ENCODE measurements at regions not wholly inside any gene's neighbourhood (a gene's known extent, or its start where the extent isn't known, plus 50 kb on each side); places are given as distances from the start of the nearest gene placed in this dataset.
"Not testable (repeated sequence)": the region's sequence is repeated elsewhere in the genome, so short reads cannot be mapped to it uniquely, and the experiment has no call there.

DNA sequence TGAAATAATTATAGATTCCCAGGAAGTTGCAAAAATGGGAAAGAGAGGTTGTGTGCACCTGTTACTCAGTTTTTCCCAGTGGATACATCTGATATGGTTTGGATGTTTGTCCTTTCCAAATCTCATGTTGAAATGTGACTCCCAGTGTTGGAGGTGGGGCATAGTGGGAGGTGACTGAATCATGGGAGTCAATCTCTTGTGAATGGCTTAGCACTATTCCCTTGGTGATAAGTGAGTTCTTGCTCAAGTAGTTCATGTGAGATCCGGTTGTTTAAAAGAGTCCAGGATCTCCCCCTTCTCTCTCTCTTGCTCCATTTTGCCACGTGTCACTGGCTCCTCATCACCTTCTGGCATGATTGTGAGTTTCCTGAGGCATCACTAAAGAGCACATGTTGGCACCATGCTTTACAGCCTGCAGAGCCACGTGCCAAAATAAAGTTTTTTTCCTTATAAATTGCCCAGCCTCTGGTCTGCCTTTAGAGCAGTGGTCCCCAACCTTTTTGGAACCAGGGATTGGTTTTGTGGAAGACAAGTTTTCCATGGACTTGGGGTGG, 149.2 kb downstream of the RAMP3 start:
- TF ChIP-seq, protein P1, sequence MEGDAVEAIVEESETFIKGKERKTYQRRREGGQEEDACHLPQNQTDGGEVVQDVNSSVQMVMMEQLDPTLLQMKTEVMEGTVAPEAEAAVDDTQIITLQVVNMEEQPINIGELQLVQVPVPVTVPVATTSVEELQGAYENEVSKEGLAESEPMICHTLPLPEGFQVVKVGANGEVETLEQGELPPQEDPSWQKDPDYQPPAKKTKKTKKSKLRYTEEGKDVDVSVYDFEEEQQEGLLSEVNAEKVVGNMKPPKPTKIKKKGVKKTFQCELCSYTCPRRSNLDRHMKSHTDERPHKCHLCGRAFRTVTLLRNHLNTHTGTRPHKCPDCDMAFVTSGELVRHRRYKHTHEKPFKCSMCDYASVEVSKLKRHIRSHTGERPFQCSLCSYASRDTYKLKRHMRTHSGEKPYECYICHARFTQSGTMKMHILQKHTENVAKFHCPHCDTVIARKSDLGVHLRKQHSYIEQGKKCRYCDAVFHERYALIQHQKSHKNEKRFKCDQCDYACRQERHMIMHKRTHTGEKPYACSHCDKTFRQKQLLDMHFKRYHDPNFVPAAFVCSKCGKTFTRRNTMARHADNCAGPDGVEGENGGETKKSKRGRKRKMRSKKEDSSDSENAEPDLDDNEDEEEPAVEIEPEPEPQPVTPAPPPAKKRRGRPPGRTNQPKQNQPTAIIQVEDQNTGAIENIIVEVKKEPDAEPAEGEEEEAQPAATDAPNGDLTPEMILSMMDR (IDR thresholded peaks at IDR 0.05): no peak
- Histone ChIP-seq H3K27me3 (no peaks in the 10 kb centered on the region), H3K4me3 (no peak overlapping the region), H3K9me3 (peaks cover 3 to 25% of the 10 kb centered on the region in 2 donors), H3K36me3 (no peaks in the 10 kb centered on the region), H3K27ac (no peak overlapping the region), H3K4me1 (no peaks in the 10 kb centered on the region)
- no peak for DNase-seq (ENCODE audit: low spot score)

DNA sequence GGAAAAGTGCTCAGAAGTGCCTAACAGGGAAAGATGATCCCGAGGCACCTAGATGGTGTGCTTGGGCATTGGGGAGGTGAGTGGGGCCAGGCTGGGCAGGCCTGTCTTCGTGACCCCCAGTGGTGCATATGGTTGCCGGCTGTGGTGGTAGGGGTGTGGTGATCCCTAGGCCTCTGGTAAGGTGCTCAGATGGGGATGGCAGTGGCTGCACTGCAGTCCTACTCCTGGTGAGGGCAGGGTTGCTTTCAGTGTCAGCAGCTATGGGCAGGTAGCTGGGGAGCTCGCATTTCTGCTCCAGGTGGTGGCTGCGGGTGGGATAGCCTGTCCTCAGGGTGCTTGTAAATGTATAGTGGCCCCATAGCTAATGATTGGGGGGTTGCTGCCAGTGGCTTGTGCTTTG, 154.0 kb downstream of the RAMP3 start:
- Histone ChIP-seq H3K27me3 (no peaks in the 10 kb centered on the region), H3K27ac (no peak overlapping the region), H3K4me1 (no peaks in the 10 kb centered on the region), H3K9me3 (peaks cover 3 to 40% of the 10 kb centered on the region in 2 donors), H3K36me3 (no peaks in the 10 kb centered on the region), H3K4me3 (no peak overlapping the region)
- no peak for DNase-seq (ENCODE audit: low spot score)
- TF ChIP-seq, protein P1 (IDR thresholded peaks at IDR 0.05): no peak

DNA sequence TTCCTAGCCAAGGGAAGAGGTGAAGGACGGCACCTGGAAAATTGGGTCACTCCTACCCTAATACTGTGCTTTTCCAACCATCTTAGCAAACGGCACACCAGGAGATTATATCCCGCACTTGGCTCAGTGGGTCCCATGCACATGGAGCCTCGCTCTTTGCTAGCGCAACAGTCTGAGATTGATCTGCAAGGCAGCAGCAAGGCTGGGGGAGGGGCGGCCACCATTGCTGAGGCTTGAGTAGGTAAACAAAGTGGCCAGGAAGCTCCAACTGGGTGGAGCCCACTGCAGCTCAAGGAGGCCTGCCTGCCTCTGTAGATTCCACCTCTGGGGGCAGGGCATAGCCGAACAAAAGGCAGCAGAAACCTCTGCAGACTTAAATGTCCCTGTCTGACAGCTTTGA, 157.9 kb downstream of the RAMP3 start:
- not testable (repeated sequence) for H3K4me1 ChIP-seq; DNase-seq (ENCODE audit: low spot score); H3K27ac ChIP-seq; H3K4me3 ChIP-seq; H3K27me3 ChIP-seq; H3K36me3 ChIP-seq
- H3K9me3 ChIP-seq: peaks cover 3 to 24% of the 10 kb centered on the region in 2 donors

DNA sequence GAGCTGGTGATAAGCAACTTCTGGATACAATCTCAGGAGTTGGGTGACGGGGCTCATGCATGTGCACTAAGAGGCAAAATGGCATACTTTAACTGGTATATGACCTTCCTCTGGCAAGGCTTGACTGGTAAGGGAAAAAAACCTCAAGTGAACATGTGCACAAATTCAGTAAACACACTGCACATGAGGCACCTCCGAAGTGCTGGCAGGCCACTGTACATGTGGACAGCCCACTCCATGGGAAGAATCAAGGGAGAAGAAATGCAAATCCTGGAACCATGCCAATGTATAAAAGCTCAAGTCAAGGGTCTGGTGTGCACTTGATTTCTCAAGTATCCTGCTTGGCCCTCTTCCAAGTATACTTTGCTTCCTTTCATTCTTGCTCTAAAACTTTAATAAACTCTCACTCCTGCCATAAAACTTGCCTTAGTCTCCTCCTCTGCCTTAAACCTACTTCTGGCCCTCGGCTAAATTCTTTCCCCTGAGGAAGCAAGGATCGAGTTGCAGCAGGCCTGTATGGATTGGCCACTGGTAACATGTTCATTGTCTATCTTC, 167.2 kb downstream of the RAMP3 start:
- Histone ChIP-seq H3K4me3 (no peak overlapping the region), H3K27ac (no peak overlapping the region), H3K4me1 (no peaks in the 10 kb centered on the region), H3K9me3 (peaks cover 0 to 15% of the 10 kb centered on the region in 2 donors), H3K27me3 (no peaks in the 10 kb centered on the region), H3K36me3 (no peaks in the 10 kb centered on the region)
- TF ChIP-seq, protein P1 (IDR thresholded peaks at IDR 0.05): no peak
- no peak for DNase-seq (ENCODE audit: low spot score)

DNA sequence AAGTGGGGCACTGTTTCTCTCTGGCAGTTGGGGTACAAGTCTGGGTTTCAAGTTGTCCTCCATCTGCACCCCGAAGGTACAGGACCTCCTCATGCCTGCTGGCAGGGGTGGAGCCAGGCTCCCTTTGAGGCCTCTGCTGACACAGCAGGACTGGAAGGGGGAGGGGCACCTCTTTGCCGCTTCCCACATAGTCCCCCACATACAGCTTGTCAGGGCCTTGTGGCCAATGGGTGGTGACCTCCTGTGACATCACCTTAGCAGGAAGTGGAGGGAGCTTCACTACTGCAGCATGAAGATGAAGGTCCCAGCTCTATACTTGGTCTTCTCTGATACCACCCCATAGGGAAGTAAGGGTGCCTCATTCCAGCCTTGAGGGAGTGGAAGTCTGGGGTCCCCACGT, 167.8 kb downstream of the RAMP3 start:
- Histone ChIP-seq H3K4me1 (no peaks in the 10 kb centered on the region), H3K27ac (no peak overlapping the region), H3K36me3 (no peaks in the 10 kb centered on the region), H3K27me3 (no peaks in the 10 kb centered on the region), H3K9me3 (peaks cover 0 to 15% of the 10 kb centered on the region in 2 donors), H3K4me3 (no peak overlapping the region)
- DNase-seq (ENCODE audit: low spot score): no peak
- TF ChIP-seq, protein P1 (IDR thresholded peaks at IDR 0.05): no peak

DNA sequence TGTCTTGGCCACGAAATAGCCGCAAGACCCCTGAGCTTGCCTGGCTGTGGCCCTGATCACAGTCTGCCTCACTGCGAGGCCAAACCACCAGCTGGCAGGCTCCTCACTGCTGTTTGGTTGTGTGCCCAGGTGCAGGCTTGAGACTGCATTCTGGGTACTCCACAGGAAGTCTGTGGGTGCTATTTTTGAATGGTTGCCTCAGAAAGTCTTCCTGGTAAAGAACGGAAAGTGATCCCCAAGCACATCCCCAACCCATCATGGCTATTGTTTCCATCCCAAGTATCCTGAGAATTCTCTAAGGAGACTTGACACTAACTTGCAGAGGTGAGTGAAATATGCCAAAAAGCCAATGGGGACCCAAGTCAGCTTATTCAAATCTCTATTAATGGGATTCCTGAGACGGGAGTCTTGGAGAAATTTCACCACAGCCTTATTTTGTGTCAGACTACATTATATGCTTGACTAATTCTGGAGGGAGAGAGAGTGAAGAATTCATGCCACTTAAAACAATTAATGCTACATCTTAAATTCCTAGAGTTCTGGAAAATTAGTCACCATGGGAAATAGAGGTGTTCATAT, 170.9 kb downstream of the RAMP3 start:
- Histone ChIP-seq H3K4me3 (no peak overlapping the region), H3K27me3 (no peaks in the 10 kb centered on the region), H3K9me3 (peaks cover 0 to 23% of the 10 kb centered on the region in 2 donors), H3K36me3 (no peaks in the 10 kb centered on the region), H3K27ac (no peak overlapping the region), H3K4me1 (no peaks in the 10 kb centered on the region)
- TF ChIP-seq, protein P1 (IDR thresholded peaks at IDR 0.05): no peak
- no peak for DNase-seq (ENCODE audit: low spot score)

Data from right atrium auricular region (tissue), 2 donors.